B cell (primary cell): ENCODE measurements at regions not wholly inside any gene's neighbourhood (a gene's known extent, or its start where the extent isn't known, plus 50 kb on each side); places are given as distances from the start of the nearest gene placed in this dataset.

Source experiments
- ATAC-seq: fragments of 200-7000 bp; cut with Tn5 transposase; one replicate; pipeline ENCODE4 v1.10.0; 2021; ENCODE audit warnings: low read depth, mild to moderate bottlenecking, moderate number of reproducible peaks, moderate library complexity
- CTCF ChIA-PET: fragments of 350-600 bp; sonication (Branson Sonifier 250); formaldehyde crosslinking; loops from one replicate; lab custom pipeline; 2021; ENCODE audit warnings: antibody characterized with exemption, inconsistent platforms; lab: Charles Lee
- POLR2A ChIA-PET: fragments of 350-600 bp; sonication (Branson Sonifier 250); formaldehyde crosslinking; loops from one replicate; lab custom pipeline; 2021; ENCODE audit warnings: antibody characterized with exemption; lab: Charles Lee
- DNase-seq: peaks from one replicate; pipeline ENCODE4 v3.0.0; 2013
- H2AFZ ChIP-seq: 2 replicates; pipeline ENCODE4 v1.6.1; 2012; ENCODE audit warnings: mild to moderate bottlenecking, low read depth, low read length; ENCODE audit not compliant: insufficient read depth, poor library complexity, severe bottlenecking
- H3K27ac ChIP-seq, 2 donors: 1 replicate in 1 of 2; 2 replicates in 1 of 2; pipeline ENCODE4 v1.5.1; 2012 to 2013; ENCODE audit warnings: low read length in 2 of 2, mild to moderate bottlenecking in 2 of 2, moderate library complexity in 1 of 2
- H3K27me3 ChIP-seq, 4 experiments: fragments of 200-600 bp in 1 of 4; sonication (generic) in 1 of 4; replicated peaks in 1 of 4; 1 replicate in 2 of 4; 2 replicates in 2 of 4; pipeline versions ENCODE4 v1.6.1 to v1.7.0; 2013 to 2016; ENCODE audit warnings: low read length in 3 of 4, mild to moderate bottlenecking in 2 of 4, mixed read lengths in 1 of 4, moderate library complexity in 1 of 4; ENCODE audit not compliant: insufficient read depth in 4 of 4, control insufficient read depth in 3 of 4; ENCODE audit errors: control extremely low read depth in 1 of 4
- H3K36me3 ChIP-seq, 2 experiments: replicated peaks in 1 of 2; 1 replicate in 1 of 2; 2 replicates in 1 of 2; pipeline versions ENCODE4 v1.6.1 to v1.7.1; 2013; ENCODE audit warnings: low read length in 1 of 2; ENCODE audit not compliant: insufficient read depth in 2 of 2, control insufficient read depth in 1 of 2; ENCODE audit errors: control extremely low read depth in 1 of 2, extremely low read depth in 1 of 2
- H3K4me1 ChIP-seq, 2 donors: fragments of 200-600 bp in 1 of 2; sonication (generic) in 1 of 2; 1 replicate in 1 of 2; 2 replicates in 1 of 2; pipeline versions ENCODE4 v1.5.1 to v1.6.1; 2013 to 2017; ENCODE audit warnings: low read length in 2 of 2; ENCODE audit not compliant: control insufficient read depth in 2 of 2, insufficient read depth in 2 of 2
- H3K4me2 ChIP-seq: replicated peaks from 2 replicates; pipeline ENCODE3; 2012; ENCODE audit warnings: mild to moderate bottlenecking, low read depth, low read length; ENCODE audit not compliant: poor library complexity, severe bottlenecking
- H3K4me3 ChIP-seq, 5 experiments: fragments of 200-600 bp in 1 of 5; sonication (generic) in 1 of 5; 1 replicate in 3 of 5; 2 replicates in 2 of 5; pipeline versions ENCODE4 v1.5.1 to v1.7.0; 2011 to 2016; ENCODE audit warnings: low read length in 4 of 5, mild to moderate bottlenecking in 4 of 5, low read depth in 2 of 5, control low read depth in 1 of 5, moderate library complexity in 1 of 5; ENCODE audit not compliant: insufficient read depth in 1 of 5; ENCODE audit errors: control extremely low read depth in 1 of 5, extremely low read depth in 1 of 5
- H3K79me2 ChIP-seq: fragments of 200-600 bp; sonication (generic); one replicate; pipeline ENCODE4 v1.6.0; 2016; ENCODE audit warnings: low read length; ENCODE audit not compliant: control insufficient read depth, insufficient read depth
- H3K9ac ChIP-seq: fragments of 200-600 bp; sonication (generic); 2 replicates; pipeline ENCODE4 v1.6.1; 2017; ENCODE audit warnings: mild to moderate bottlenecking, low read length, moderate library complexity
- H3K9me3 ChIP-seq, 3 donors: one replicate each; pipeline versions ENCODE4 v1.6.1 to v1.7.1; 2013; ENCODE audit warnings: low read length in 2 of 3; ENCODE audit not compliant: control insufficient read depth in 2 of 3, insufficient read depth in 1 of 3; ENCODE audit errors: control extremely low read depth in 1 of 3
- H4K20me1 ChIP-seq: 2 replicates; pipeline ENCODE4 v1.6.0; 2012; ENCODE audit warnings: mild to moderate bottlenecking, low read length; ENCODE audit not compliant: insufficient read depth, control insufficient read depth, poor library complexity, severe bottlenecking
- H3K27ac Mint-ChIP-seq: one replicate; pipeline ENCODE4 v1.8.0; 2021; ENCODE audit warnings: mixed read lengths
- H3K27me3 Mint-ChIP-seq: one replicate; pipeline ENCODE4 v1.8.0; 2021; ENCODE audit warnings: mixed read lengths
- H3K4me1 Mint-ChIP-seq: one replicate; pipeline ENCODE4 v1.8.0; 2021; ENCODE audit warnings: mixed read lengths
- H3K4me3 Mint-ChIP-seq: one replicate; pipeline ENCODE4 v1.8.0; 2021; ENCODE audit warnings: mixed read lengths
- H3K9me3 Mint-ChIP-seq: one replicate; pipeline ENCODE4 v1.8.0; 2022; ENCODE audit warnings: mixed read lengths; ENCODE audit not compliant: insufficient read depth
- EZH2 ChIP-seq: IDR thresholded peaks from 2 replicates; pipeline ENCODE4 v1.6.1; 2012; ENCODE audit warnings: borderline replicate concordance, low read depth, mild to moderate bottlenecking, moderate library complexity, low read length; ENCODE audit not compliant: insufficient read depth, poor library complexity, severe bottlenecking
- WGBS: methylation state at CpG from one replicate; pipeline ENCODE4 v1.1.5; 2013; ENCODE audit warnings: missing lambda C conversion rate; ENCODE audit not compliant: insufficient coverage; 5-methylcytosine and 5-hydroxymethylcytosine counted together
- intact Hi-C: fragments of 100-400 bp; cut with micrococcal nuclease; formaldehyde crosslinking; loops from one replicate; pipeline ENCODE4 v1.10.0; 2022
- TF ChIP-seq, protein P1 (sequence below): fragments of 200-600 bp; IDR thresholded peaks from one replicate; pipeline ENCODE4 v1.8.0; 2022; ENCODE audit warnings: antibody characterized with exemption, mild to moderate bottlenecking

DNA sequence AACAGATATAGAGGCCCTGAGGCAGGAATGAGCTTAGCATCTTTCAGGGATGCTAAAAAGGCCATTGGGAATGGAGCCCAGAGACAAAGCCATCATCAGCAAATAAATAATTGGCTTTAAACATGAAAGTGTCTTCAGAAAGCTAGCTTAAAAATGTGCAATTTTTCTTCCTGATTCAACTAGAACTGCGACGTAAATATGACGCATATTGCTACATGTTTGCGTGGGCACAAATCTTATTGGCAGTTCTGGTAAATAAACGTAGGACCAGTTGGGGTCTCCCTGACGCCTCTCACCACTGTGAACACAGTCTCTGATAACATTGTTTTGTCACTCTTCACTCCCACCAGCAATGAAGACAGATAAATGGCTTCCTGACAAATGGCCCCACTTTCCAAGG lies 97.3 kb upstream of the SRD5A3 start:
- Histone ChIP-seq H3K36me3 (no peaks in the 10 kb centered on the region), H3K79me2 (no peaks in the 10 kb centered on the region), H3K9ac (no peak overlapping the region), H3K27me3 (no peaks in the 10 kb centered on the region), H3K4me1 (no peaks in the 10 kb centered on the region), H3K4me2 (no peak overlapping the region), H2AFZ (no peak overlapping the region), H3K4me3 (no peak overlapping the region), H3K27ac (no peak overlapping the region), H4K20me1 (no peaks in the 10 kb centered on the region), H3K9me3 (no peaks in the 10 kb centered on the region)
- Mint-ChIP-seq H3K27me3 (peaks cover 12% of the 10 kb centered on the region), H3K4me1 (no peaks in the 10 kb centered on the region), H3K9me3 (no peaks in the 10 kb centered on the region), H3K27ac (no peak overlapping the region), H3K4me3 (no peak overlapping the region)
- intact Hi-C loops = no loop called here
- no peak for ATAC-seq
- POLR2A ChIA-PET = no interaction called here
- 97% methylated on average over 6 of the region's 6 CpGs for WGBS
- CTCF ChIA-PET = no interaction called here
- TF ChIP-seq, protein P1, sequence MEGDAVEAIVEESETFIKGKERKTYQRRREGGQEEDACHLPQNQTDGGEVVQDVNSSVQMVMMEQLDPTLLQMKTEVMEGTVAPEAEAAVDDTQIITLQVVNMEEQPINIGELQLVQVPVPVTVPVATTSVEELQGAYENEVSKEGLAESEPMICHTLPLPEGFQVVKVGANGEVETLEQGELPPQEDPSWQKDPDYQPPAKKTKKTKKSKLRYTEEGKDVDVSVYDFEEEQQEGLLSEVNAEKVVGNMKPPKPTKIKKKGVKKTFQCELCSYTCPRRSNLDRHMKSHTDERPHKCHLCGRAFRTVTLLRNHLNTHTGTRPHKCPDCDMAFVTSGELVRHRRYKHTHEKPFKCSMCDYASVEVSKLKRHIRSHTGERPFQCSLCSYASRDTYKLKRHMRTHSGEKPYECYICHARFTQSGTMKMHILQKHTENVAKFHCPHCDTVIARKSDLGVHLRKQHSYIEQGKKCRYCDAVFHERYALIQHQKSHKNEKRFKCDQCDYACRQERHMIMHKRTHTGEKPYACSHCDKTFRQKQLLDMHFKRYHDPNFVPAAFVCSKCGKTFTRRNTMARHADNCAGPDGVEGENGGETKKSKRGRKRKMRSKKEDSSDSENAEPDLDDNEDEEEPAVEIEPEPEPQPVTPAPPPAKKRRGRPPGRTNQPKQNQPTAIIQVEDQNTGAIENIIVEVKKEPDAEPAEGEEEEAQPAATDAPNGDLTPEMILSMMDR = no peak
- no peak for TF ChIP-seq EZH2
- DNase-seq = no peak

DNA sequence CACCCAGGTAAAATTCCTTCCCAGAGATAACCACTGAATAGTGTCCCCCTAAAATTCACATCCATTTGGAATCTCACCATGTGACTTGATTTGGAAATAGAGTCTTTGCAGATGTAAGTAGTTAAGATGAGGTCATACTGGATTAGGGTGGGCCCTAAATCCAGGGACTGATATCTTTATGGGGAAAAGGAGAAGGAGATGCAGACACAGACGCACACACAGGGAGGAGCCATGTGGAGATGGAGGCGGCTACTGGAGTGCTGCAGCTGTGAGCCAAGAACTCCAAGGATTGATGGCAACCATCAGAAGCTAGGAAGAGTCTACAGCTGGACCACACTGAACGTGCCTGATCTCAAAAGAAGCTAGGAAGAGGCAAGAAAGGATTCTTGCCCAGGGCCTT lies 96.6 kb upstream of the SRD5A3 start:
- ChIA-PET CTCF (no interaction called here), POLR2A (no interaction called here)
- ATAC-seq = no peak

More for the DNA sequence above, 96.6 kb upstream of the SRD5A3 start:
- no peaks in the 10 kb centered on the region for H4K20me1 ChIP-seq
- 88% methylated on average over 3 of the region's 3 CpGs for WGBS
- no peak overlapping the region for H3K27ac Mint-ChIP-seq
- no peak overlapping the region for H3K27ac ChIP-seq
- no peak overlapping the region for H3K9ac ChIP-seq
- no peaks in the 10 kb centered on the region for H3K9me3 ChIP-seq
- no peak overlapping the region for H3K4me2 ChIP-seq
- intact Hi-C loops = no loop called here
- H3K4me3 ChIP-seq = no peak overlapping the region
- no peaks in the 10 kb centered on the region for H3K27me3 ChIP-seq
- no peak for TF ChIP-seq EZH2
- TF ChIP-seq, protein P1 = no peak
- H3K4me1 Mint-ChIP-seq = no peaks in the 10 kb centered on the region
- no peaks in the 10 kb centered on the region for H3K9me3 Mint-ChIP-seq
- H3K36me3 ChIP-seq = no peaks in the 10 kb centered on the region
- H3K79me2 ChIP-seq = no peaks in the 10 kb centered on the region
- H3K4me3 Mint-ChIP-seq = no peak overlapping the region
- H3K4me1 ChIP-seq = no peaks in the 10 kb centered on the region
- H3K27me3 Mint-ChIP-seq = peaks cover 9% of the 10 kb centered on the region
- no peak for DNase-seq
- no peak overlapping the region for H2AFZ ChIP-seq
